ENCODE measurements at regions not wholly inside any gene's neighbourhood (a gene's known extent, or its start where the extent isn't known, plus 50 kb on each side); places are given as distances from the start of the nearest gene placed in this dataset.

DNA sequence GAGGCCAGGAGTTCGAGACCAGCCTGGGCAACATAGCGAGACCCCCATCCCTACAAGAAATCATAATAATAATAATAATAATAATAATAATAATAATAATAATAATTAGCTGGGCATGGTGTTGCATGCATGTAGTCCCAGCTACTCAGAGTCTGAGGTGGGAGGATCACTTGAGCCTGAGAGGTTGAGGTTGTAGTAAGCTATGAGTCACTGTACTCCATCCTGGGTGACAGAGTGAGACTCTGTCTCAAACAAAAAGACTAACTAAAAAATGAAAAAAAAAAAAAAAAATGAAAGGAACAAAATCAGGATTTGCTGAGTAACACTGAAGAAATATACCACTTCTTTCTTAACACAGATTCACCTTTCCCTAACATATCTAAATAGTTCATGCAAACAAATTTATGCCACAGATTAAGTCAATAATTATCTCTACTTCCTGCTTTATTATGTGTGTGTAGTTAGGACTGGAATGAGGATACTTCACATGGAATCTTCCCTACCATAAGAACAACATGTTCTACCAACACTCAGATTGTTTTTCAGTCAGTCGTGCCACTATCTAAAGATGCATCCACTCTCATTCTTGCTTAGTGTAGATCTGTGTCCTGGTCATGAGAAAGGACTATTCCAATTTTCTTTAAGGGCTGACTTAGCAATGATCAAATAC is 928.7 kb downstream of the SLC4A3 start:
- H3K9me3 ChIP-seq = no peaks in the 10 kb centered on the region
- no peaks in the 10 kb centered on the region for H3K36me3 ChIP-seq
- H3K4me1 ChIP-seq = no peaks in the 10 kb centered on the region
- ATAC-seq (no peak), DNase-seq (no peak)
- intact Hi-C loops (cut with DNase I; ENCODE audit: low total_unique reads) (no loop called here), in situ Hi-C loops (cut with MboI; ENCODE audit: low sequenced_read_pairs in 4 of 4) (no loop called here)
- H3K27me3 ChIP-seq = no peaks in the 10 kb centered on the region
- H3K27ac ChIP-seq = no peak overlapping the region
- no peak overlapping the region for H3K4me3 ChIP-seq
- TF ChIP-seq POLR2A (IDR thresholded peaks at IDR 0.05) (no peak), CTCF (IDR thresholded peaks at IDR 0.05 in 4 of 5, conservative IDR thresholded peaks at IDR 0.05 in 1 of 5) (no peak)

GRCh38 chr2:220556658-220557057 is 929.2 kb downstream of the SLC4A3 start:
- ATAC-seq = no peak

DNA sequence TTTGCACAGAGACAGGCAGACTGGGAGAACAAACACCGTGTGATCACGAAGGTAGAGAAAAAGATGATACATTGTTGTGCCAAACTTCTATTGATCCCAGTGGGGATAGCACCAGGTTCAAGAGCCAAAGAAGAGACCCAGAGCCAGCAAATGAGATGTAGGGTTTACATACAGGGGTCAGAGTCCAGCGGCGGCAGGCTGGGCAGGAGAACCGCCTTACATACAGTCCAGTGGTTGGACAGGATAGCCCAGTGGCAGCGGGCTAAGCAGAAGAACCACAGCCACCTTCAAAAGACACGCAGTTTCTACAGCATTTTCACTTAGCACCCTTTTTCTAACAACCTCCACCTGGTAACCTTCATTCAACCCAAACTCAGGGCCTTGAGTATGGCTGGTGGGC is 932.8 kb downstream of the SLC4A3 start:
- Histone ChIP-seq H3K9me3 (no peaks in the 10 kb centered on the region), H3K36me3 (no peaks in the 10 kb centered on the region), H3K27ac (no peak overlapping the region), H3K4me3 (no peak overlapping the region), H3K4me1 (no peaks in the 10 kb centered on the region), H3K27me3 (no peaks in the 10 kb centered on the region)
- no peak for DNase-seq
- in situ Hi-C loops (cut with MboI; ENCODE audit: low sequenced_read_pairs in 4 of 4) (no loop called here), intact Hi-C loops (cut with DNase I; ENCODE audit: low total_unique reads) (no loop called here)
- ATAC-seq = no peak
- TF ChIP-seq CTCF (IDR thresholded peaks at IDR 0.05 in 4 of 5, conservative IDR thresholded peaks at IDR 0.05 in 1 of 5) (no peak), POLR2A (IDR thresholded peaks at IDR 0.05) (no peak)

More at GRCh38 chr2:220556658-220557057, 929.2 kb downstream of the SLC4A3 start:
- Histone ChIP-seq H3K4me1 (no peaks in the 10 kb centered on the region), H3K27ac (no peak overlapping the region), H3K9me3 (no peaks in the 10 kb centered on the region), H3K27me3 (no peaks in the 10 kb centered on the region), H3K4me3 (no peak overlapping the region), H3K36me3 (no peaks in the 10 kb centered on the region)
- TF ChIP-seq POLR2A (IDR thresholded peaks at IDR 0.05) = no peak
- no peak for TF ChIP-seq CTCF (IDR thresholded peaks at IDR 0.05 in 4 of 5, conservative IDR thresholded peaks at IDR 0.05 in 1 of 5)
- in situ Hi-C loops (cut with MboI; ENCODE audit: low sequenced_read_pairs in 4 of 4) (no loop called here), intact Hi-C loops (cut with DNase I; ENCODE audit: low total_unique reads) (no loop called here)
- DNase-seq = no peak

GRCh38 chr2:220562375-220563140 is 935.1 kb downstream of the SLC4A3 start:
- H3K36me3 ChIP-seq = no peaks in the 10 kb centered on the region
- H3K9me3 ChIP-seq = no peaks in the 10 kb centered on the region
- intact Hi-C loops (cut with DNase I; ENCODE audit: low total_unique reads) = no loop called here
- ATAC-seq = no peak
- no peak for DNase-seq
- no peak overlapping the region for H3K27ac ChIP-seq
- H3K4me3 ChIP-seq = no peak overlapping the region
- H3K27me3 ChIP-seq = no peaks in the 10 kb centered on the region
- in situ Hi-C loops (cut with MboI; ENCODE audit: low sequenced_read_pairs in 4 of 4) = no loop called here
- H3K4me1 ChIP-seq = no peaks in the 10 kb centered on the region
- no peak for TF ChIP-seq POLR2A (IDR thresholded peaks at IDR 0.05)
- no peak for TF ChIP-seq CTCF (IDR thresholded peaks at IDR 0.05 in 4 of 5, conservative IDR thresholded peaks at IDR 0.05 in 1 of 5)

Measured in gastrocnemius medialis (tissue), 4 donors.